ENCODE measurements at regions not wholly inside any gene's neighbourhood (a gene's known extent, or its start where the extent isn't known, plus 50 kb on each side); places are given as distances from the start of the nearest gene placed in this dataset.

DNA sequence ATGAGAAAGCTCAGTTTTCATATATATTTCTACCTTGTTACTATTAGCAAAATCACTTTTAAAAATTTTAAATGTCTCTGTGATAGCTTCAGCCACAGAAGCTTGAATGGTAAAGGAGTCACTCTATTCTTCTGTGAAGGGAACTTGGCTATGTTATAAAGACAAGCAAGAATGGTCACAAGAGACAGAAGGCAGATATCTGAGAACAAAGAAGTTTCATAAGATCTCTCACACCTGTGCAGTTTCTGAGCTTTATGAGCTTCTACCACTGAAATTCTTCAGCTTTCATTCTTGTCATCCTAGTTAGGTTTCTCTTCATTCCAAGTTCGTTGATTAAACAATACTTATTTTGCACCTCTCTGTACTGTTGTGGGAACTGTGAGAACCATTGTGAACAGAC lies 853.4 kb downstream of the IGSF11 start:
- Histone ChIP-seq H3K27me3 (no peaks in the 10 kb centered on the region), H3K27ac (no peak overlapping the region), H3K36me3 (no peaks in the 10 kb centered on the region), H3K9me3 (no peaks in the 10 kb centered on the region), H3K4me1 (no peaks in the 10 kb centered on the region), H3K4me3 (no peak overlapping the region)
- no peak for ATAC-seq
- 22 to 73% methylated on average over 1 of the region's 1 CpG for WGBS, 2 donors (ENCODE audit: low coverage in 1 of 2)
- TF ChIP-seq POLR2A (IDR thresholded peaks at IDR 0.05) (no peak), POLR2AphosphoS5 (IDR thresholded peaks at IDR 0.05) (no peak), EP300 (IDR thresholded peaks at IDR 0.05) (no peak)
- TF ChIP-seq, protein P1, sequence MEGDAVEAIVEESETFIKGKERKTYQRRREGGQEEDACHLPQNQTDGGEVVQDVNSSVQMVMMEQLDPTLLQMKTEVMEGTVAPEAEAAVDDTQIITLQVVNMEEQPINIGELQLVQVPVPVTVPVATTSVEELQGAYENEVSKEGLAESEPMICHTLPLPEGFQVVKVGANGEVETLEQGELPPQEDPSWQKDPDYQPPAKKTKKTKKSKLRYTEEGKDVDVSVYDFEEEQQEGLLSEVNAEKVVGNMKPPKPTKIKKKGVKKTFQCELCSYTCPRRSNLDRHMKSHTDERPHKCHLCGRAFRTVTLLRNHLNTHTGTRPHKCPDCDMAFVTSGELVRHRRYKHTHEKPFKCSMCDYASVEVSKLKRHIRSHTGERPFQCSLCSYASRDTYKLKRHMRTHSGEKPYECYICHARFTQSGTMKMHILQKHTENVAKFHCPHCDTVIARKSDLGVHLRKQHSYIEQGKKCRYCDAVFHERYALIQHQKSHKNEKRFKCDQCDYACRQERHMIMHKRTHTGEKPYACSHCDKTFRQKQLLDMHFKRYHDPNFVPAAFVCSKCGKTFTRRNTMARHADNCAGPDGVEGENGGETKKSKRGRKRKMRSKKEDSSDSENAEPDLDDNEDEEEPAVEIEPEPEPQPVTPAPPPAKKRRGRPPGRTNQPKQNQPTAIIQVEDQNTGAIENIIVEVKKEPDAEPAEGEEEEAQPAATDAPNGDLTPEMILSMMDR (IDR thresholded peaks at IDR 0.05): no peak

DNA sequence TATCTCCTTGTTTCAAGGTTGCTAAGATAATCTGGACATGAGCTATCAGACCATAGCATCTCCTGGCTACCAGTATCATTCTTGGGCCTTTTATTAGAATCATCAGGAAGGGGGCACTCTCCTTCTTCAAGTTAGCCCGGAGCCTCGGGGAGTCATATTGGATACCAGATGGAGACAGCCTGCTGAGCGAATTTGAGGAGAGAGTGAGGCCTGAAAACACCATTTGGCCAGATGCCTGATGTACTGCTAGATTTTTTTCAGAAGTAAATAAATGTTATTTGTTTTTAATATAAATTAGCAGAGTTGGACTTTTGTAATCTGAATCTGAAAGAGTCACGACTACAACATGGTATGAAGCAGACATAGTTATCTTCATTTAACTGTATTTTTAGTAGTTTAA lies 848.6 kb downstream of the IGSF11 start:
- no peak overlapping the region for H3K4me3 ChIP-seq
- no peaks in the 10 kb centered on the region for H3K27me3 ChIP-seq
- H3K4me1 ChIP-seq: no peaks in the 10 kb centered on the region
- H3K27ac ChIP-seq: no peak overlapping the region
- H3K36me3 ChIP-seq: no peaks in the 10 kb centered on the region
- ATAC-seq: no peak
- H3K9me3 ChIP-seq: no peaks in the 10 kb centered on the region
- 62 to 68% methylated on average over 3 to 4 of the region's 4 CpGs for WGBS, 2 donors (ENCODE audit: low coverage in 1 of 2)
- no peak for TF ChIP-seq POLR2AphosphoS5 (IDR thresholded peaks at IDR 0.05)
- TF ChIP-seq, protein P1 (IDR thresholded peaks at IDR 0.05): no peak
- TF ChIP-seq POLR2A (IDR thresholded peaks at IDR 0.05): no peak
- no peak for TF ChIP-seq EP300 (IDR thresholded peaks at IDR 0.05)

DNA sequence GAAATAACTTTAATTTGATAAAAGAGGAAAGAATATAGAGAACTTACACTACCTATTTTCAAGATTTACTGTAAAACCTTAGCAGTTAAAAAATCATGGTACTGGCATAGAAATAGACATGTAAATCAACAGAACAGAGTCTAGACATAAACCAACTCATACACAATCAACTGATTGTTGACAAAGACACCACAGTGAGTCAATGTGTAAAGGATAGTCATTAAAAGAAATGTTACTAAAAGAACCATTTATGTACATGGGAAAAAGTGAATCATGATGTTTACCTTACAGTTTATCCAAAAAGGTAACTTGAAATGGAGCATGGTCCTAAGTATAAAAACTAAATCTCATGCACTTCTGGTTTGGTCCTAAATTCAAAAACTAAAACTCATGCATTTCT lies 847.4 kb downstream of the IGSF11 start:
- Histone ChIP-seq H3K27ac (no peak overlapping the region), H3K4me1 (no peaks in the 10 kb centered on the region), H3K36me3 (no peaks in the 10 kb centered on the region), H3K9me3 (no peaks in the 10 kb centered on the region), H3K4me3 (no peak overlapping the region), H3K27me3 (no peaks in the 10 kb centered on the region)
- TF ChIP-seq POLR2A (IDR thresholded peaks at IDR 0.05) (no peak), EP300 (IDR thresholded peaks at IDR 0.05) (no peak), POLR2AphosphoS5 (IDR thresholded peaks at IDR 0.05) (no peak)
- TF ChIP-seq, protein P1 (IDR thresholded peaks at IDR 0.05): no peak
- ATAC-seq: no peak

DNA sequence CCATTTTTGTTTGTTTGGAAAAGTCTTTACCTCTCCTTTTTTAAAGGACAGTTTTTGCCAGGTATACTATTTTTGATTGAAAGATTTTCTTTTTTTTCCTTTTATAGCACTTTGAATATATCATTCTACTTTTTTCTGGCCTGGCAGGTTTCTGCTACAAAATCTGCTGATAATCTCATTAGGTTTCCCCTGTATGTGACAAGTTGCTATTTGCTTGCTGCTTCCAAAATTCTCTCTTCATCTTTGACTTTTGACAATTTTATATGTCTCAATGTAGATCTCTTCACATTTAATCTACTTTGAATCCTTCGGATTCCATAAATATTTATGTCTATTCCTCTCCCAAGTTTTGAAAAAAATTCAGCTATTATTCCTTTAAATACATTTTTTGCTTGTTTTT lies 838.5 kb downstream of the IGSF11 start:
- Histone ChIP-seq H3K4me3 (no peak overlapping the region), H3K36me3 (no peaks in the 10 kb centered on the region), H3K27me3 (no peaks in the 10 kb centered on the region), H3K27ac (no peak overlapping the region), H3K9me3 (peaks cover 0 to 47% (median 0%) of the 10 kb centered on the region in 3 donors), H3K4me1 (no peaks in the 10 kb centered on the region)
- no peak for TF ChIP-seq POLR2AphosphoS5 (IDR thresholded peaks at IDR 0.05)
- TF ChIP-seq, protein P1 (IDR thresholded peaks at IDR 0.05): no peak
- WGBS, 2 donors (ENCODE audit: low coverage in 1 of 2): 60 to 62% methylated on average over 1 of the region's 1 CpG
- no peak for ATAC-seq

GRCh38 chr3:118199044-118199443 lies 835.6 kb downstream of the IGSF11 start:
- H3K27ac ChIP-seq: no peak overlapping the region
- H3K27me3 ChIP-seq: no peaks in the 10 kb centered on the region
- H3K4me1 ChIP-seq: no peaks in the 10 kb centered on the region
- no peak for ATAC-seq
- WGBS, 2 donors (ENCODE audit: low coverage in 1 of 2): 85 to 86% methylated on average over 3 to 4 of the region's 4 CpGs
- TF ChIP-seq EP300 (IDR thresholded peaks at IDR 0.05): no peak
- no peak for TF ChIP-seq POLR2AphosphoS5 (IDR thresholded peaks at IDR 0.05)
- TF ChIP-seq, protein P1 (IDR thresholded peaks at IDR 0.05): no peak
- TF ChIP-seq POLR2A (IDR thresholded peaks at IDR 0.05): no peak
- no peaks in the 10 kb centered on the region for H3K36me3 ChIP-seq
- H3K4me3 ChIP-seq: no peak overlapping the region
- peaks cover 0 to 64% (median 0%) of the 10 kb centered on the region in 3 donors for H3K9me3 ChIP-seq
